ENCODE measurements at regions not wholly inside any gene's neighbourhood (a gene's known extent, or its start where the extent isn't known, plus 50 kb on each side); places are given as distances from the start of the nearest gene placed in this dataset.
"Not testable (repeated sequence)": the region's sequence is repeated elsewhere in the genome, so short reads cannot be mapped to it uniquely, and the experiment has no call there.

DNA sequence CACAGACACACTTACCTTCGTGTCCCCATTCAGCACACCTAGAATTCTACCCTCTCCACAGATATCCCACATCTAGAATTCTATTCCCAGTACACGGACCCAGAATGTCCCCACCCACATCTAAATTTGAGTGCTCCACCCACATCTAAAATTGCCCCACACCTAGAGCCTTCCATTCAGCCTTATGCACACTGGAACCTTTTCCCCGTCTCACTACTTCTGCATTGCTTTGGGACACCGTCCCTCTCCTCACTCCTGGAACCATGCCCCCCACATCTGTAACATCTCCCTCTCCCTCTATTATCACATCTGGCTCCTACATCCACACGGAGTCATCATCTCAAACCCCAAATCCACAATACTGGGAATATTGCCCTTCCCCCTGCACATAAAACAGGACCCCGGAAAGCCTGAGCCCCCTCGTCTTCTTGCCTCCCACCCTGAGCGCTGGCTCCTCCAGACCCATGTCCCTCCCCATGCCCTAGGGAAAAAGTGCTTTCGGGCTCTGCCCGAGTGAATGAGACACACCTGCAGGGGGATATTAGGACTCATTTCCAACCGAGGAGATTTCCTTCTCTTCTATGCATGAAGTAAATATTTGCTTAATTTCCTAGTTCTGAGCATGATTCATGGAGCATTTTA, 125.8 kb upstream of the UNC5B start:
- peak; percentile 0 for DNase-seq

DNA sequence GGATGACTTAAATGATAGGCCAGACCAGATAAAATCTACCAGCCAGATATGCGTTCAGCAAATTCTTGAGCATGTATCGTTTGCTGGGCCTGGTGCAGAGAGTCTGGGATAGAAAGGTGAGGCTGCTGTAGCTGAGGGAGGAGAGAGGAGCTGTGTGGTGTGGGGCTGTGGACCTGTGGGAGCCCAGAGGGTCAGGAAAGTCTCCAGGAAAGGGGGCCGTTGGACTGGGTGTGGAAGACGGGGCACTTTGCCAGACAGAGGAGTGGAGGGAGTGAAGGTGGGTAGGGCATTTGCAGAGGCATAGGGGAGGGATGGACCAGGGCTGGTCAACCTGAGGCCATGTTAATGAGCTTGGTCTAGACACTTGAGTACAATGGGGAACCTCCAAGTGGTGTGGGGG, 124.7 kb upstream of the UNC5B start:
- peak; percentile 0 for DNase-seq

DNA sequence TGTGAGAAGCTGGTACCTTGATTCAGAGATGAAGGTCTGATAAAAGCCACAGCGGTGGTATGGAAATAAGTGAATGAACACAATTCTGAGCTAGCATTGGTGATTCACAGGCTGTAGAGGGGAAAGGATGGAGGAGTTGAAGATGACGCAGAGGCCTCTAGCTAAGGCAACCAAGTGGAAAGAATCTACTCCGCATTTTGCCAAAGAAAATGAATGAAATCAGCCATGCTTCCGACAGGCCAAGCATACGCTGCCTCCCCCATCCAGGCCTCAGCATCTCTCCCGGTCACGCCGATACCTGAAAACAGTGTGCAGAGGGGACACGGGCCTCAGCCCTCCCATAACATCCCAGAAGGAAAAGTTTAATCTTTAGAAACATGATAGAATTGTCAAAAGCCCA, 124.3 kb upstream of the UNC5B start:
- DNase-seq: no peak

DNA sequence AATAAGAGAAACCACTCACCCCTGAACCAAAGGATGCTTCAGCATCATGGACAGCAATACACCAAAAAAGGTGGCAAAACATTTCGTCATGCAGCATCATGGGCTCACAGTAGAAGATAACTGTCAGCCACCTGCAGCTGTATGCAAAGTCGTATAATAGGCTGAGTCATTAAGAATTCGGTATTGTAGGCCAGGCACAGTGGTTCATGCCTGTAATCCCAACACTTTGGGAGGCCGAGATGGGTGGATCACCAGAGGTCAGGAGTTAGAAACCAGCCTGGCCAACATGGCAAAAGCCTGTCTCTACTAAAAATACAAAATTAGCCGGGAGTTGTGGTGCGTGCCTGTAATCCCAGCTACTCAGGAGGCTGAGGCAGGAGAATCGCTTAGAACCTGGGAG, 123.8 kb upstream of the UNC5B start:
- DNase-seq: not testable (repeated sequence)

DNA sequence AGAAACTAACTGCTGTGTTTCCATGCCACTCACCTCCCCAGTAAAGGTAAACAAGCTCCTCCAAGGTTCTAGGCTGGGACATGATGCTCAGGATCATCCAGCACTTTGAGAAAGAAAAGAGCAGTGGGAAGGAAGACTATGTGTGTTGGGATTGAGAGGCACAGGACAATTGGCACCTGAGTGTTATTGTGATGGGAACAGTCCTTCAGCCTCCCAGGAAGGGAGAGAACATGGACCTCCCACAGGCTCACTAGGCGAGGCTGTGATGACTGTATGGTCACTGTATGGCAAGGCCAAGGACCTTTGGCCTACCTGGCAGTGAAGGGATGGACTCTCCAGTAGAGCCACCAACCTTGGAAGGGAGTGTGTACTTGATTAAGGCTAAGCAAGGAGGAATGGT, 123.2 kb upstream of the UNC5B start:
- DNase-seq: no peak

DNA sequence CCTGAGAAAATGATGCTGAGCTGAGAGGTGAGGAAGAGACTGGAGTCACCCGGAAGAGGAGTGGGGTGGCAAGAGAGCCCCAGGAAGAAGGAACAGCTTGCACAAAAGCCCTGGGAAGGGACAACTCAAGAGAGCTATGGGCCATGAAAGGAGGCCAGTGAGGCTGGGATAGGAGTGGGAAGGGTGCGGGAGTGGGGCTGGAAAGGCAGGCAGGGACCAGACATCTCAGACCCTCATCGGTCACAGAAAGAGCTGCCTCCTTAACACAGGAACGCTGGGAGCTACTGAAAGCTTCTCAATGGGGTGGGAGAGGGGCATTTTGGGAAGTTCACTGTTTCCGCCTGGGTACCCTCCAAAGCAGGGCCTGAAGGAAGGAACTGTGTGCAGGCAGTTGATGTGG, 122.0 kb upstream of the UNC5B start:
- DNase-seq: peak; percentile 0

DNA sequence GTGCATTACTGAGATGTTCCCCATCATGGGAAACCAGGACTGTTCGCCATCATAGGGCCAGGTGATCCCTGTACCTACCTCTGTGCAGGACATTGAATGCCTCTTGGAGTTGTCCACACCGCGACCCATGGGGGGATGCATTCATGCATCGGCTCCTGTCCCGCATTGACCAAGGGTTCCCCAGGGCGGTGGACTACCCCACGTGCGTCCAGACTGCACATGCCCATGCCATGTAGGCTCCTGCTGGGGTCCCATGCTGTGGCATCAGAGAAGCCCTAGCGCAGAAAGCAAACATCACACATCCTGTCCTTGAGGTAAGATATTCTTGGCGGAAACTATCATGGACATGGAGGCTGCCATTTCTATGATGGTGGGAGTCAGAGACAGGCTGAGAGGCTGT, 121.6 kb upstream of the UNC5B start:
- DNase-seq: peak; percentile 2

DNA sequence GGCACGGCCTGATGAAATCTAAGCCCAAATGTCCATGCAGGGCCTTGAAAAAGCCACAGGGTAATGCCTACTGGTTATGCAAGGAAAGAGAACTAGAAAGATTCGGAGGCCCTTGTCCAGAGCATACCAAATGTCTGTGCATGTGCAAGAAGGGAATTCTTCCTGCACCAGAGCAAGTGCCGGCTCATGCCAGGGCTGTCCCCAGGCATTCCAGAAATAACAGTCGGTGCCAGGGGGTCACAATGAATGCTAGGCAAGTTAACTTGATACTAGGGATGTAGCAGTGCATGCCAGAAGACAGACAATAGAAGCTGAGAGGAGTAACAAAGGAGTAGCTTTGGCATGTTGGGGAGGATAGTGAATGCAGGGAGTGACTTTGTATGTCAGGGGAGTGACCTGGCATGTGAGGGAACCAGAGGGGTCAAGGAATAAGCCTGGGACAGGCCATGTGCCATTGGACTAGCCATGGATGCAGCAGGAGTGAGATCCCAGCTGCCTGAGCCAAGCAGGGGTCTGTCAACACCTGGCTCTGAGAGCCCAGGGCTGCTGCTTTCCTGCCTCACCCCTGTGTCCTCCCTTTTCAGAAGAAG, 119.5 kb upstream of the UNC5B start:
- DNase-seq: peak; percentile 2

DNA sequence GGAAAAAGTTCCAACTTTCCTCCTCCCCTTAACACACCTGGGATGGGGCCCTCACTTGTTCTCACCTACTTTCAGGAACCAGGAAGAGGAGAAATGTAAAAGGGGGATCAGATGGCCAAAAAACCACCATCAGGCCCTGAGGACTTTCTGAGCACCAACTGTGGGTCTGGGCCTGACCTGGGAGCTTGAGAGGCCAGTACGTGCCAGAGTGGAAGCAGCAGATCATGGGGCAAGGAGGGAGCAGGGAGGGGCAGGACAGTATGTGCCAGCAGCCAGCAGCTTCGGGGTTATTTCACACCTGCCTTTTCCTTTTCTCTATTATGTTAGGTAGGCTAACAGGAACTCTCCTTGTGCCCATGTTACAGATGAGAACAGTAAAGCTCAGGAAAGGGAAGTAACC, 118.8 kb upstream of the UNC5B start:
- DNase-seq: no peak

DNA sequence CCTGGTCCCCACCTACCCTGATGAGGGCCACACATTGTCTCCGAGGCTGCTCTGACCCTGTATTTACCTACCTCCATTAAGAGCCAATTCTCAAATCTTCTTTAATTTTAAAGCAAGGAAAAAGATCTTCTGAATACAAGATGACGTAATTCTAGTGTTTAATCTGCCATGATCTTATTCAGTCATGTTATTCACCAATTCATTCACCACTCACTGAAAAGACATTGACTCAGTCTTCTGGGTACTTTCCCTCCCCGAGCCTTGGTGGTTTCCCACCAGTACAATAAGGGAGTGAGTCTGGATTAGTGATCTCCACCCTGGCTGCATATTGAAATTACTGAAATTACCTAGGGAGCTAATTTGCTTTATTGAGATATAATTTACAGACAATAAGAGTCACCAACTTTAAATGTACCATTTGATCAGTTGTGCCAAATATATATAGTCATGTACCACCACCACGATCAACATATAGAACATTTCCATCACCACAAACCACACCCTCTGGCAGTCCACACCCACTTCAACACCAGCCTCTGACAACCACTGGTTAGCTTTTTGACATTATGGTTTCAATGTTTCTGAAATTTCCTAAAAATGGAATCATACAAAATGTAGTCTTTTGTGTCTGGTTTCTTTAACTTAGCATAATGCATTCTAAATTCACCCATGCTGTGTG, 117.5 kb upstream of the UNC5B start:
- peak; percentile 28 for DNase-seq

DNA sequence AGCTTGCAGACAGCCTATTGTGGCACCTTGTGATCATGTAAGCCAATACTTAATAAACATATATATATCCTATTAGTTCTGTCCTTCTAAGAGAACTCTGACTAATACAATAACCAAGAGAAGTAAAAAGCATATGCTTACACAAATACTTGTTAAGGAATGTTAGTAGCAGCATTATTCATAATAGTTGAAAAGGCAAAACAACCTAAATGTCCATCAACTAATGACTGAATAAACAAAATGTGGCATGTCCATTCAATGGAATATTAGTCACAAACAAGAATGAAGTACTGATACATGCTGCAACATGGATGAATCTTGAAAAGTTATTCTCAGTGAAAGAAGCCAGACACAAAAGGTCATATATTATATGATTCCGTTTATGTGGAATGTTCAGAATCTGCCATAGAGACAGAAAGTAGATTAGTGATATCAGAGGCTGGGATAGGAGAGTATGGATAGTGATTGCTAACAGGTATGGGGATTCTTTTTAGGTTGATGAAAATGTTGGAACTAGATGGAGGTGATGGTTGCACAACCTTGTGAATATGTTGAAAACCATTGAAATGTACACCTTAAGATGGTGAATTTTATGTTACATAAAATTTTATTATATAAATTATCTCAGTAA, 112.5 kb upstream of the UNC5B start:
- no peak for DNase-seq

DNA sequence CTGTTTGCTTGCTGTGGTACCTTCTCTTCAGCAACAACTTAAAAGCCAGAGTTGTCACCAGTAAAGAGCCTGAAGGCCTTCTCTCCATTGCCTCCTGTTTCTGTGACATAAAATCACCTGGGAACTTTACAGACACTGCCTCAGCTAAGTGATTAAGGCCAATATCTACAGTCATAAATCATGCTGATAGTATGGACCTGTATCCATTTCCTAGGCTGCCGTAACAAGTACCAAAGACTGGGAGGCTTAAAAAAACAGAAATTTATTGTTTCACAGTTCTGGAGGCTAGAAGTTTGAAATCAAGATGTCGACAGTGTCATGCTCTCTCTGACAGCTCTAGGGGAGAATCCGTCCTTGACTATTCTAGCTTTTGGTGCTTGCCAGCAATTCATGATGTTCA, 108.4 kb upstream of the UNC5B start:
- DNase-seq: no peak

DNA sequence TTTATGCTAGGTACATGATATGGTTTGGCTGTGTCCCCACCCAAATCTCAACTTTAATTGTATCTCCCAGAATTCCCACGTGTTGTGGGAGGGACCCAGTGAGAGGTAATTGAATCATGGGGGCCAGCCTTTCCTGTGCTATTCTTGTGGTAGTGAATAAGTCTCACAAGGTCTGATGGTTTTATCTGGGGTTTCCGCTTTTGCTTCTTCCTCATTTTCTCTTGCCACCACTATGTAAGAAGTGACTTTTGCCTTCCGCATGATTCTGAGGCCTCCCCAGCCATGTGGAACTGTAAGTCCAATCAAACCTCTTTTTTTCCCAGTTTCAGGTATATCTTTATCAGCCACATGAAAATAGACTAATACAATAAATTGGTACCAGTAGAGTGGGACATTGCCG, 106.2 kb upstream of the UNC5B start:
- DNase-seq: not testable (repeated sequence)

DNA sequence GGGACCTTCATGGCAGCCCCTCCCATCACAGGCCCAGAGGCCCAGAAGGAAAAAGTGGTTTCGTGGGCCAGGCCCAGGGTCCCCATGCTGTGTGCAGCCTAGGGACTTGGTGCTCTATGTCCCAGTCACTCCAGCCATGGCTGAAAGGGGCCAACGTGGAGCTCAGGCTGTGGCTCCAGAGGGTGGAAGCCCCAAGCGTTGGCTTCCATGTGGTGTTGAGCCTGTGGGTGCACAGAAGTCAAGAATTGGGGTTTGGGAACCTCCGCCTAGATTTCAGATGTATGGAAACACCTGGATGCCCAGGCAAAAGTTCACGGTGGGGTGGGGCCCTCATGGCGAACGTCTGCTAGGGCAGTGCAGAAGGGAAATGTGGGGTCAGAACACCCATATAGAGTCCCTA, 105.3 kb upstream of the UNC5B start:
- not testable (repeated sequence) for DNase-seq

DNA sequence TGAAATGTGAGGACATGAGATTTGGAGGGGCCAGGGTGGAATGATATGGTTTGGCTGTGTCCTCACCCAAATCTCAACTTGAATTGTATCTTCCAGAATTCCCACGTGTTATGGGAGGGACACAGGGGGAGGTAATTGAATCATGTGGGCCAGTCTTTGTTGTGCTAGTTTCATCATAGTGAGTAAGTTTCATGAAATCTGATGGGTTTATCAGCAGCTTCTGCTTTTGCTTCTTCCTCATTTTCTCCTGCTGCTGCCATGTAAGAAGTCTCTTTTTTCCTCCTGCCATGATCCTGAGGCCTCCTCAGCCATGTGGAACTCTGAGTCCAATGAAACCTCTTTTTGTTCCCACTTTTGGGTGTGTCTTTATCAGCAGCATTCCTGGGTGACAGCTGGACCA, 104.3 kb upstream of the UNC5B start:
- not testable (repeated sequence) for DNase-seq

DNA sequence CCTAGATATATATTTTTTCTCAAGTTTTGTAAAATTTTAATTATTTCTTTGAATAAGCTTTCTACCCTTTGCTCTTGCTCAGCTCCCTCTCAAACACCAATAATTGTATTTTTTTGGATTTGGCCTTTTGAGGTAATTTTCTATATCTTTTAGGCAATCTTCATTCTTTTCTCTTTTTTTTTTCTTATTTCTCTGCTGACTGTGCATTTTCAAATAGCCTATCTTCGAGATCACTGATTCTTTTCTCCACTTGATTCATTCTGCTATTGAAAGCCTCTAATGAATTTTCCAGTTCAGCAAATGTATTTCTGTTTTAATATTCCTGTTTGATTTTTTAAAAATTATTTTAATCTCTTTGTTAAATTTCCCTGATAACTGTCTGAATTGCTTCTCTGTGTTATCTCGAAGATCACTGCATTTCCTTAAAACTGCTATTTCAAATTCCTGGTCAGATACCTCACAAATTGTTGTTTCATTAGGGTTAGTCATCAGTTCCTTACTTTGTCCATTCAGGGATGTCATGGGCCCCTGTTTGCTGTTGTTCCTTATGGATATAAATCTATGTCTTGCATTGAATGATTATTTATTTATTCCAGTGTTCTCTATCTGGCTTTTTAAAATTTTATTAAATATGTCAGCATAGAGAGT, 100.1 kb upstream of the UNC5B start:
- no peak for DNase-seq

DNA sequence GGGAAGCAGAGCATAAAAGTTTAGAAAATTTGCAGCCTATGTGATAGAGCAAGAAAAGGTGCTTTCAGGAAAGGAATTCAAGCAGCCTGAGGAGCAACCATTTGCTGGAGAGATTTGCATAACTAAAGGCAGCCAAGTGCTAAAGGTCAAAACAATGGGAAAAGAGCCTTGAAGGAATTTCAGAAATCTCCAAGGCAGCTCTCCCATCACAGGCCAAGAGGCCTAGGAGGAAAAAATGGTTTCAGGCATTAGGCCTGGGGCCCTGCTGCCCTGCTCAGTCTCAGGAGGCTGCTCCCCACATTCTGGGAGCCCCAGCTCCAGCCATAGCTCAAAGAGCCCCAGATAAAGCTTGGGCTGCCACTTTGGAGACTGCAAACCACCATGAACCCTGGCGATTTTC, 95.9 kb upstream of the UNC5B start:
- DNase-seq: no peak

DNA sequence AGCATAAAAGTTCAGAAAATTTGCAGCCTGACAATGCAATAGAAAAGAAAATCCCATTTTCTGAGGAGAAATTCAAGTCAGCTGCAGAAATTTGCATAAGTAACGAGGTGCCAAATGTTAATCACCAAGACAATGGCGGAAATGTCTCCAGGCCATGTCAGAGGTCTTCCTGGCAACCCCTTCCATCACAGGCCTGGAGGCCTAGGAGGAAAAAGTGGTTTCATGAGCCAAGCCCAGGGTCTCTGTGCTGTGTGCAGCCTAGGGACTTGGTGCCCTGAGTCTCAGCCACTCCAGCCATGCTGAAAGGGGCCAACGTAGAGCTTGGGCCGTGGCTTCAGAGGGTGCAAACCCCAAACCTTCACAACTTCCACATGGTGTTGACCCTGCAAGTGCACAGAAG, 94.8 kb upstream of the UNC5B start:
- DNase-seq: not testable (repeated sequence)

DNA sequence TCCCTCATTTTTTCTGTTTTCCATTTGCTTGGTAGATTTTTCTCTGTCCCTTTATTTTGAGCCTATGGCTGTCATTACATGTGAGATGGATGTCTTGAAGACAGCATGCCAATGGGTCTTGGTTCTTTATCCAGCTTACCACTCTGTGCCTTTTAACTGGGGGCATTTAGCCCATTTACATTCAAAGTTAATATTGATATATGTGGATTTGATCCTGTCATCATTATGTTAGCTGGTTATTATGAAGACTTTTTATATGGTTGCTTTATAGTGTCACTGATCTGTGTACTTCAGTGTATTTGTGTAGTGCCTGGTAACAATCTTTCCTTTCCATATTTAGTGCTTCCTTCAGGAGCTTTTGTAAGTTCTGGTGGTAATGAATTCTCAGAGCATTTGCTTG, 89.3 kb upstream of the UNC5B start:
- no peak for DNase-seq

DNA sequence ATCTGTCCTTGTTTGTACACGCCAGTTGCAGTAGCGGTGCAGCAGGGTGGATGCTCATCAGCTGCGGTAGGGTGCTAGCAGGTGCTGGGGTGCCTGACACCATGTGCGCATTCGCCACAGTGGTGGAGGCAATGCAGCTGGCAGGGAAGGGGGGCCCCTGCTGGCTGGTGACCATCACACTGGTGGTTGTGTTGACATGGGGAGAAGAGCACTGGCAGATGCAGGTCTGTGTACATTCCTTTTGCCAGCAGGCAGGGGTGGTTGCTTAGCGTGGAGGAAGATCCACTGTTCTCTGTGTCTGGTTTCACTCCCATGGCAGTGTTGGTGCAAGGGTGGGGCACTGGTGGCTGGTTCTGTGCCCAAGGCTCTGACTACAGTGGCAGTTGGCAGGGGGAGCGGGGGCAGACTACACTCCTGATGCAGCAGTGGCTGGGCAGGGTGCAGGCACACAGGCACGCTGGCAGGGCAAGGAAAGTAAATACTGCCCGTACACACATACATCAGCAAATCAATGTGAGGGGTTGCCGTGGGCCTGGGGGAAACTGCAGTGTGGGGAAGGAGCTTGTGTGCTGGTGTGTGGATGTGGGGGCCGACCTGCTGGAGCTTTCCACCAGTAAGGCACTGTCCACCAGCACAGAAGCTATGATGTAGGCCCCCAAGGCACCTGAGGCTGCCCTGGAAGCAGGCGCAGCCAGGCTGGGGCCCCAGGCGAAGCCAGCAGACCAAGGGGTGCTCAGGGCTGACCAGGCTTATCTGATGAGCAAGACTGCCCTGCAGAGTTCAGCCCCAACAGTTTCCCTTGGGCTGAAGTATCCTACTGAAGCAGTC, 87.2 kb upstream of the UNC5B start:
- DNase-seq: no peak

DNA sequence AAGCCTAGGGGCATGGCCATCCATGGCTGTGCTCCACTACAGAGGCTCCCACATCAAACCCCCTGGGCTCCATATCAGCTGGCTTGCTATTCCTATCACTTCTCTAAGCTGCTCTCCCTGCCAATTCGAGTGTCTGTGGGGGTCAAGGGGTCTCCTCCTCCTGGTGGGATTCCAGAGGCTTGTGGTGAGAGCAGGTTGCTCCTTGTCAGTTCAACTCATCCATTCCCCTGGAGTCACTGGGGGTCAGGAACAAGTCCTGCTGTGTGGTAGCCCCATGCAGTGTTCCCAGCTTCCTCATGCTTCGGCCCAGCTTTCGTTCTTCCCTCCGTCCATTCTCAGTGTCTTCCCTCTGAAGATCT, 86.6 kb upstream of the UNC5B start:
- no peak for DNase-seq

DNA sequence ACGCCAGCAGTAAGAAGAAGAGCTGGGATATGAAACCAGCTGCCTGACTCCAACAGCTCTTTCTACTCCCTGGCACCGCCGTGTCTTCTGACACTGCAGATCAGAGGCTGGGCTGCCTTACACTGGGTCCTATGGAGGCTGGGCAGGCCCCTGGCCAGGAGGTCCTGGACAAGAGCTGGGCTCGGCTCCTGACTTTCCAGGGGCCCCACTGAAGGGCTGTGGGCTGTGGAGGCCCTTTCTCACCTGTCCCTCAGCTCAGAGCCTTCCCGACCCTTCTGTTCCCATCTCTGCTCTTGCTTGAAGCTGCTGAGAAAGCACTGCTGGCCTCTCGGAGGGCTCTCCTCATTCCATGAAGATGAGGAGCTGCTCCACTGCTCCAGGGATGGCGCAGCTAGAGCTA, 85.9 kb upstream of the UNC5B start:
- no peak for DNase-seq

DNA sequence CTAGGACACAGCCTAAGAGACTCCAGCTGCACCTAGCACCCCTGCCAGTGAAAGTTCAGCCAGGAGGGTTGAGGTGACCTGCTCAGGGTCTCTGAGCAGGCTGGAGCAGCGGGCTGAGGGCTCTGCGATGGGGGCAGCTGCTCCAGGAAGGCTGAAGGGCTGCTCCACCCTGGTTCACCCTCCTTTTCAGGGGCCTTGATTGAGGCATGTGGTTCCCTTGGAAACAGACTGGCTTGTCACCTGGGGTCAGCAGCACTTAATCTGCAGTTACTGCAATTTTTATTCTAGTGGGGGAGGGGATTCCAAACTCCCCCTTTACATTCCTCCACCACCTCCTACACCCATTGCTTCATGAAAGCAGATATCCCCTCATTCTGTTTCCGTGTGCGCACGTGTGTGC, 85.3 kb upstream of the UNC5B start:
- no peak for DNase-seq

Data from stimulated activated CD4-positive, alpha-beta T cell treated with anti-CD3 and anti-CD28 coated beads, Interleukin-4, amount 100 ng/mL, for 24 hours (primary cell).